ENCODE measurements at regions not wholly inside any gene's neighbourhood (a gene's known extent, or its start where the extent isn't known, plus 50 kb on each side); places are given as distances from the start of the nearest gene placed in this dataset.
"Not testable (repeated sequence)": the region's sequence is repeated elsewhere in the genome, so short reads cannot be mapped to it uniquely, and the experiment has no call there.

- peak in 1 of 5 donors; percentile 28 for DNase-seq
- no peak for FAIRE-seq
- intact Hi-C loops (cut with DNase I) = no loop called here
Observed at GRCh38 chr4:54400802-54401201, 171.7 kb downstream of the PDGFRA start.

DNA sequence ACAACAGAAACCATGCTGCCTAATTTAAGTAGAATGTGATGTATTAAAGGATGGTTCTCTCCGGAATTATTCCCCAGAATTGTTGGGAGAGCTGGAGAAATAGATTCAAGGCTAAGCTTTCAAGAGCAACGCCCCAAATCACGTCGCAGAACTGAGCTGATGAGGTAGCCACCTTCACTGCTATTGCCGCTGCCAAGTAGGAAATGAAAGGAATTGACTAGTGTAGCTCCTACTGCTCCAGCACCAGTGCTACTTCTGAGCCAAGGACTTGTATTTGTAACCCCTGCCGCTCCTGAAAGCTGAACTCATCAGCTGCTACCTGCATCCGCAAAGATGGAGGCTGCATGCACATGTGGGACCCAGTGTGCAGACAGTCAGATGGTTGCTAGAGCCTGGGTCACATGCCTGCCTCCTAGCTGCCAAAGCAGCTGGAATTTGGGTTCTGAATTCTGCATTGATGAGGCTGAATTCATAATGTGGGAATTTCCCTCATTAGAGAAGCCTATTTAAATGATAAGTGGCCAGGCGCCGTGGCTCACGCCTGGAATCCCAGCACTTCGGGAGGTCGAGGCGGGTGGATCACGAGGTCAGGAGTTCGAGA, 173.9 kb downstream of the PDGFRA start:
- no peak overlapping the region for H3K9ac ChIP-seq (ENCODE audit: low read length in 3 of 3)
- intact Hi-C loops (cut with DNase I) = no loop called here
- no peak for FAIRE-seq

More at GRCh38 chr4:54400802-54401201, 171.7 kb downstream of the PDGFRA start:
- Histone ChIP-seq H3K4me3 (ENCODE audit: low read length in 3 of 3) (no peak overlapping the region), H3K9ac (ENCODE audit: low read length in 3 of 3) (no peak overlapping the region), H3K4me1 (ENCODE audit: control insufficient read depth in 2 of 3, insufficient read depth in 2 of 3, low read depth in 1 of 3, low read length in 3 of 3) (no peaks in the 10 kb centered on the region), H3K36me3 (ENCODE audit: control insufficient read depth in 2 of 3, insufficient read depth in 3 of 3, low read length in 3 of 3) (no peaks in the 10 kb centered on the region), H3K27ac (ENCODE audit: low read depth in 2 of 2, low read length in 2 of 2) (no peak overlapping the region), H3K27me3 (ENCODE audit: control insufficient read depth, insufficient read depth, low read length) (no peaks in the 10 kb centered on the region), H3K9me3 (ENCODE audit: control insufficient read depth in 2 of 3, insufficient read depth in 1 of 3, low read length in 3 of 3) (no peaks in the 10 kb centered on the region)
- no peak for TF ChIP-seq CTCF (IDR thresholded peaks at IDR 0.05; ENCODE audit: borderline replicate concordance, extremely low read depth, insufficient read depth)

GRCh38 chr4:54403700-54404453, 174.8 kb downstream of the PDGFRA start:
- Histone ChIP-seq H3K9ac (ENCODE audit: low read length in 3 of 3) (no peak overlapping the region), H3K27ac (ENCODE audit: low read depth in 2 of 2, low read length in 2 of 2) (no peak overlapping the region), H3K9me3 (ENCODE audit: control insufficient read depth in 2 of 3, insufficient read depth in 1 of 3, low read length in 3 of 3) (no peaks in the 10 kb centered on the region), H3K4me1 (ENCODE audit: control insufficient read depth in 2 of 3, insufficient read depth in 2 of 3, low read depth in 1 of 3, low read length in 3 of 3) (no peaks in the 10 kb centered on the region), H3K4me3 (ENCODE audit: low read length in 3 of 3) (no peak overlapping the region), H3K27me3 (ENCODE audit: control insufficient read depth, insufficient read depth, low read length) (no peaks in the 10 kb centered on the region), H3K36me3 (ENCODE audit: control insufficient read depth in 2 of 3, insufficient read depth in 3 of 3, low read length in 3 of 3) (no peaks in the 10 kb centered on the region)
- DNase-seq (no peak), FAIRE-seq (no peak)
- intact Hi-C loops (cut with DNase I) = no loop called here
- TF ChIP-seq CTCF (IDR thresholded peaks at IDR 0.05; ENCODE audit: borderline replicate concordance, extremely low read depth, insufficient read depth) = no peak

More for the DNA sequence above, 173.9 kb downstream of the PDGFRA start:
- H3K27me3 ChIP-seq (ENCODE audit: control insufficient read depth, insufficient read depth, low read length) = no peaks in the 10 kb centered on the region
- H3K27ac ChIP-seq (ENCODE audit: low read depth in 2 of 2, low read length in 2 of 2) = no peak overlapping the region
- TF ChIP-seq CTCF (IDR thresholded peaks at IDR 0.05; ENCODE audit: borderline replicate concordance, extremely low read depth, insufficient read depth) = no peak
- no peaks in the 10 kb centered on the region for H3K4me1 ChIP-seq (ENCODE audit: control insufficient read depth in 2 of 3, insufficient read depth in 2 of 3, low read depth in 1 of 3, low read length in 3 of 3)
- H3K36me3 ChIP-seq (ENCODE audit: control insufficient read depth in 2 of 3, insufficient read depth in 3 of 3, low read length in 3 of 3) = no peaks in the 10 kb centered on the region
- no peaks in the 10 kb centered on the region for H3K9me3 ChIP-seq (ENCODE audit: control insufficient read depth in 2 of 3, insufficient read depth in 1 of 3, low read length in 3 of 3)
- H3K4me3 ChIP-seq (ENCODE audit: low read length in 3 of 3) = no peak overlapping the region
- no peak for DNase-seq

GRCh38 chr4:54409270-54409817, 180.3 kb downstream of the PDGFRA start:
- H3K9me3 ChIP-seq (ENCODE audit: control insufficient read depth in 2 of 3, insufficient read depth in 1 of 3, low read length in 3 of 3); H3K27ac ChIP-seq (ENCODE audit: low read depth in 2 of 2, low read length in 2 of 2); intact Hi-C loops (cut with DNase I); H3K36me3 ChIP-seq (ENCODE audit: control insufficient read depth in 2 of 3, insufficient read depth in 3 of 3, low read length in 3 of 3); H3K4me1 ChIP-seq (ENCODE audit: control insufficient read depth in 2 of 3, insufficient read depth in 2 of 3, low read depth in 1 of 3, low read length in 3 of 3); H3K27me3 ChIP-seq (ENCODE audit: control insufficient read depth, insufficient read depth, low read length); H3K4me3 ChIP-seq (ENCODE audit: low read length in 3 of 3); FAIRE-seq; H3K9ac ChIP-seq (ENCODE audit: low read length in 3 of 3): not testable (repeated sequence)
- peak in 2 of 5 donors; percentile 12 to 16 for DNase-seq

All from kidney (tissue), 13 donors.